ENCODE measurements at regions not wholly inside any gene's neighbourhood (a gene's known extent, or its start where the extent isn't known, plus 50 kb on each side); places are given as distances from the start of the nearest gene placed in this dataset.

- DNase-seq: no peak
Measured at GRCh38 chr7:25758559-25758958, 393.4 kb upstream of the NFE2L3 start.

GRCh38 chr7:25759286-25759685 lies 392.7 kb upstream of the NFE2L3 start:
- DNase-seq: no peak

DNA sequence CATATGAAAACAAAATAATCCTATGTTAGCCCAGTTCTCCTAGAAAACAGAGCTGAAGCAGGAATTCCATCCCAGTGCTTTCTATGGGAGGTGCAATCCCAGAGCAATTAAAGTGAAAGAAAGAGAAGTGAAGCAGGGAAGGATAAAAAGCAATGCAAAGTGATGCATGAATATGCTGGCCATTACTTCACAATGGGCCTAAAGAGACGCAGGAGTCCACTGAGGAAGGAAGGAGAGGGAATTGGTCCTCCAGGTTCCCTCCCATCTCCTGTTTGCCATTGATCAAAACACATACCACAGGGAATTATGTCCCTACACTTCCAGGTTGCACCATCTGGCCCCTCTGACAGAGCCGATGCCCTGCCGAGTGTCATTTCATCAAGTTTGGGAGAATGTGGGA lies 392.2 kb upstream of the NFE2L3 start:
- no peak for DNase-seq

GRCh38 chr7:25762511-25763462 lies 389.2 kb upstream of the NFE2L3 start:
- DNase-seq: no peak

DNA sequence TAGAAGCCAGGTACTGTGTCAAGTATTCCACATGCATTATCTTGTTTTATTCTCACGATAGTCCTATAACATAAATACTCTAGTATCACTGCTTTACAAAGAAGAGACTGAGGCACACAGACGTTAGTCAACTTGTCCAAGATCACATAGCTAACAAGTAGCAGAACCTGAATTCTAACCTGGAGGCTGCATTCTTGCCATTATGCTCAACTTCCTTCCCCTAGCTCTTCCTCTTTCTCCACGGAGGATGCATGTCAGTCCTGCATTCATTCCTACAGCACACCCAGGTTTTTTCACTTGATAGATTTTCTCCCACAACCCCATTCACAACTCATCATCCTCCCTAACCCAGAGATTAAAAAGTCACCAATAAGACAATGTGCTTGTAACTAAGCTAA lies 388.5 kb upstream of the NFE2L3 start:
- no peak for DNase-seq

- DNase-seq: no peak
Measured at GRCh38 chr7:25765110-25765655, 386.8 kb upstream of the NFE2L3 start.

- DNase-seq: no peak
Measured at GRCh38 chr7:25770235-25770634, 381.8 kb upstream of the NFE2L3 start.

DNA sequence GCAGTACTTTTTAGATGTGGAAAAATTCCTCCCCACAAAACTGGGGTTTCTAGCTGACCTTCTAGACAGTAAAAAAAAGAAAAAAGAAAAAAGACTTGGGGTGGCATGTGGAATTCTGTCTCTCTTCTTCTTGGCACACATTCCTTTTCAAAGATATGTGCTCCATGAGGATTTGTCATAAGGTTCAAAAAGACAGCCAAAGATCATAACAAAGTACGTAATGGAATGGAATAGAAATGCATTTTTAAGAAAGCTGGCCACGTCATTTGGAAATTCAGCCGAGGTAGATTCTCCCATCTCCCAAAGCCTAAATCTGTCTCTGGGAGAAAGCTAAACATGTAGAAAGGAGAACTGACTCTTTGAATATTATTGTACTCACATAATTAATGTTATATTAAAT lies 381.3 kb upstream of the NFE2L3 start:
- no peak for DNase-seq

GRCh38 chr7:25771491-25771890 lies 380.5 kb upstream of the NFE2L3 start:
- DNase-seq: no peak

GRCh38 chr7:25772802-25773201 lies 379.2 kb upstream of the NFE2L3 start:
- no peak for DNase-seq

- DNase-seq: no peak
Measured at GRCh38 chr7:25774675-25775074, 377.3 kb upstream of the NFE2L3 start.

GRCh38 chr7:25775570-25775969 lies 376.4 kb upstream of the NFE2L3 start:
- no peak for DNase-seq

GRCh38 chr7:25775999-25776743 lies 375.8 kb upstream of the NFE2L3 start:
- no peak for DNase-seq

GRCh38 chr7:25776744-25777123 lies 375.3 kb upstream of the NFE2L3 start:
- no peak for DNase-seq

- no peak for DNase-seq
Measured at GRCh38 chr7:25777969-25778708, 373.9 kb upstream of the NFE2L3 start.

GRCh38 chr7:25779002-25779546 lies 372.9 kb upstream of the NFE2L3 start:
- no peak for DNase-seq

GRCh38 chr7:25780904-25781303 lies 371.1 kb upstream of the NFE2L3 start:
- no peak for DNase-seq

DNA sequence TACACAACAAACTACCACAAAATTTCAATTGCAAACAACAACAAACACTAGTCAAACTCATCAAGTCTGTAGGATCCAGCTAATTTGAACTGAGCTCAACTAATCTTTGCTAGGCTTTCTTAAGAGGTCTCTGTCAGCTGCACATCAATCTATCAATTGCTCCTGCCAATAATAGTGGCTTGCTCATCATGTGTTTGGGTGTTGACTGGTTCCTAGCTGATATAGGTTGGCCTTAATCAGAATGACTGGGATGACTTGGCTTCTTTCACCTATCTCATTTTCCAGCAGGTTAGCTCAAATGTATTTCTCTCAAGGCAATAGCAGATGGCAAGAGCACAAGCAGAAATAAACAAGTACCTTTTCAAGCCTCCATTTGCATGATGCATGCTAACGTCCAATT lies 370.3 kb upstream of the NFE2L3 start:
- no peak for DNase-seq

- DNase-seq: no peak
Measured at GRCh38 chr7:25786936-25787335, 365.1 kb upstream of the NFE2L3 start.

- no peak for DNase-seq
Measured at GRCh38 chr7:25787336-25787735, 364.7 kb upstream of the NFE2L3 start.

DNA sequence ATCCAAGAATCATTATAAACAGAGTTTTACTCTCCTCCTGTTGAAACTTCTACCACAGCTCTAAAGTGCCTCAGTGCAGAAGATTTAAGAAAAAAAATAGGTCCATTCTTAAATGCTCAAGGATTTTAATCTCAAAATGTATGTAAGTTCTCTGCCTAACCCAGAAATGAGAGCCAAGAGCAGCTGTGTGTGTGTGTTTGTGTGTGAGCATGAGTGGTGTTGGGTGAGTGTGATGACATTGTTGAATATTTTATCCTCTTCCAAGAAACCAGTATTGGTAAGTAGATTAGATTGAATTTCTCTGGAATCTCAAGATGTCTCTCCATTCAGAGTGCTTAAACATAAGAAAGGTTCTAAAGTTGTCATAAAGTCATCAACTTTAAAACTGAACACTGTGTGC lies 363.6 kb upstream of the NFE2L3 start:
- no peak for DNase-seq

DNA sequence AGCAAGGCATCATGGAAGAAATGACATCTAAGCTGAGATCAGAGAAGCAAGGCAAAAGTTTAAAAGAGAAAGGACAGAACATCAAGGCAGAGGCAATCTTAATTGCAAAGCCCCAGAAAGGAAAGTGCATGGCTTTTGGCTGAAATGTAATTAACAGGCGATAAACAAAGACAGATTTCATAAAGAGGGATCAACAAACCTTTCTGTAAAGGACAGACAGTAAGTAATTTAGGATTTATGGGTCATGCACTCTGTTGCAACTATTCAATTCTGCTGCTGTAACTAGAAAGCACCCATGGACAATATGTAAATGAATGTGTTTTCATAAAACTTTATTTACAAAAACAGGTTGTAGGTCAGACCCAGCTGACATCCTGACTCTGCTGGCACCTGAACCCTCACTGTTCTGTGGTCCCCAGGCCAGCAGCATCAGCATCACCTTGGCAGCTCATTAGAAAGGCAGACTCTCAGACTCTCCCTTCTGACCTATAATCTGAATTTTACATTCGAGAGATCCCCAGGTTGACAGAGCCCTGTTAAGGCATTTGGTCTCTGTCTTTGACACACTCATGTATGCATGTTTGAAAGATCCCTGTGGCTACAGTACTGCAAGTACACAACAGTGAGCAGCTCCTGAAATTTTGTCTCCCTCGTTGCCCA lies 362.9 kb upstream of the NFE2L3 start:
- DNase-seq: no peak
